Superior temporal gyrus (tissue), 1 donor: ENCODE measurements at regions not wholly inside any gene's neighbourhood (a gene's known extent, or its start where the extent isn't known, plus 50 kb on each side); places are given as distances from the start of the nearest gene placed in this dataset.

ENCODE experiments used
- DNase-seq: peaks from one replicate; pipeline ENCODE4 v3.0.0-alpha.2; 2016; ENCODE audit errors: extremely low spot score

DNA sequence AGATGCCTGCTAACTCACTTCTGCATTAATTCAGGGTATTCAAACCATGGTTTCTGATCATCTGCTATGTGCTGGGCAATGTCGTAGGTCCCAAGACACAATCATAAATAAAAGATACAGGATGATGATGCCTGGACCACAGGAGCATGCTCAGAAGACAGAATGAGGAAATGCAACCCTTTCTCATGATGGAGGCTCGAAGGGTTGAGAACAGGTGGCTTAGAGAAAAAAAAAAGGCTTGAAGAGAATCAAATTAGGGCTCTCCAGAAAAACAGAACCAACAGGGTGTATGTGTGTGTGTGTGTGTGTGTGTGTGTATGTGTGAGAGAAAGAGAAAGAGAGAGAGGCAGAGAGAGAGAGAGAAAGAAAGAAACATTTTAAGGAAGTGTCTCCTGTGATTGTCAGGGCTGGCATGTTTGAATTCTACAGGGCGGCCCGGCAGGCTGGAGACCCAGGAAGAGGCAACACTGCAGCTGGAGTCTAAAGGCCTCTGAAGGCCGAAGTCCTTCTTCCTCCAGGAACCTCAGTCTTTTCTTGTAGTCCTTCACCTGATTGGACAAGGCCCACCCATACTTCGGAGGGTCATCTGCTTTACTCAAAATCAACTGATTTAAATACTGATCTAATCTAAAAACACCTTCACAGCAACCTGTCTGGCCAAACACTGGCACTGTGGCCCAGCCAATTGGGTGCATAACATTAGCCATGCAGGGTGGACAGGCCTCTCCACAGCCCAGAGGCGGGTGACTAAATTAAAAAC, 143.8 kb downstream of the ERMARD start:
- DNase-seq: no peak

DNA sequence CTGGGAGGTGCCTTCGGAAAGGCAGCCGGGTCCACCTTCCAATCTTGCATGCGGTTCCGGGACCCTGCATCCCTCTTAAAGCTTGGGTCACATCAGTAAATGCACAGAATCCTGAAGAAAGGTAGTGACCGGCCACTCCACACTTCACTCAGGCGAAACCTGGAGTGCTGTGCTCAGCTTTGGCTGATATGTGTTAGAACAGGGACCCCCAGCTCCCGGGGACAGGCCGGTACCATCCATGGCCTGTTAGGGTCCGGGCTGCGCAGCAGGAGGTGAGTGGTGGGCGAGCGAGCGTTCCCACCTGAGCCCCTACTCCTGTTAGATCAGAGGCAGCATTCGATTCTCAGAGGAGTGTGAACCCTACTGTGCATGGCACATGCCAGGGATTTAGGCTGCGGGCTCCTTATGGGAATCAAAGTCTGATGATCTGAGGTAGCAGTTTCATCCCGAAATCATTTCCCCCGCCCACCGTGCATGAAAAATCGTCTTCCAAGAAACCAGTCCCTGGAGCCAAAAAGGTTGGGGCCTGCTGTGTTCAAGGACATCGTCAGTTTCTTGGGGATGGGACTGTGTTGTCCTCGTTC, 143.0 kb downstream of the ERMARD start:
- no peak for DNase-seq

DNA sequence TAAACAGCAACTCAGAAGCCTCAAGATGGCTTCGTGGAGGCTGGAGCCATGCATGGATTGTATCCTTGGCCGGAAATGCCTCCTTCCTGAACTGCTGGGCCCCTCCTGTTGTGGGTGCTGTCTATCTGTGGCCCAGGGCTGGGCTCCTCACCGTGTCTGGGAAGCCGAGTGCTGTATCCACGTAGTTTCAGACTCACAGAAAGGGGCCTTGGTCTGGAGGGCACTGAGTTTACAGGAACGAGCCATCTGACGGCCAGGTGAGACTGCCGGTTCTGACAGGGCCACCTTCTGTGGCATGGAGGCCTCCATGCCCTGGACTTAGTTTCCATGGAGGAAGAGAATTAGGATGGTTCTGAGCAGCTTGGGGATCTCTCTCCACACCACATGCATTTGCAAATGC, 142.2 kb downstream of the ERMARD start:
- no peak for DNase-seq

DNA sequence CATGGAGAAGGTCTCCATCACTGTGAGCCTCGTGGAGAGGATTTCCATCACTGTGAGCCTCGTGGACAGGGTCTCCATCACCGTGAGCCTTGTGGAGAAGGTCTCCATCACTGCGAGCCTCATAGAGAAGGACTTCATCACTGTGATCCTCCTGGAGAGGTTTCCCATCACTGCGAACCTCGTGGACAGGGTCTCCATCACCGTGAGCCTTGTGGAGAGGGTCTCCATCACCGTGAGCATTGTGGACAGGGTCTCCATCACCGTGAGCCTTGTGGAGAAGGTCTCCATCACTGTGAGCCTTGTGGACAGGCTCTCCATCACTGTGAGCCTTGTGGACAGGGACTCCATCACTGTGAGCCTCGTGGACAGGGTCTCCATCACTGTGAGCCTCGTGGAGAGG, 140.4 kb downstream of the ERMARD start:
- DNase-seq: no peak

DNA sequence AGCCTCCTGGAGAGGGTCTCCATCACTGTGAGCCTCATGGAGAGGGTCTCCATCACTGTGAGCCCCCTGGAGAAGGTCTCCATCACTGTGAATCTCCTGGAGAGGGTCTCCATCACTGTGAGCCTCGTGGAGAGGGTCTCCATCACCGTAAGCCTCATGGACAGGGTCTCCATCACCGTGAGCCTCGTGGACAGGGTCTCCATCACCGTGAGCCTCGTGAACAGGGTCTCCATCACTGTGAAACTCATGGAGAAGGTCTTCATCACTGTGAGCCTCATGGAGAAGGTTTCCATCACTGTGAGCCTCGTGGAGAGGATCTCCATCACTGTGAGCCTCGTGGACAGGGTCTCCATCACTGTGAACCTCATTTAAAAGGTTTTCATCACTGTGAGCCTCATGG, 140.0 kb downstream of the ERMARD start:
- DNase-seq: no peak

DNA sequence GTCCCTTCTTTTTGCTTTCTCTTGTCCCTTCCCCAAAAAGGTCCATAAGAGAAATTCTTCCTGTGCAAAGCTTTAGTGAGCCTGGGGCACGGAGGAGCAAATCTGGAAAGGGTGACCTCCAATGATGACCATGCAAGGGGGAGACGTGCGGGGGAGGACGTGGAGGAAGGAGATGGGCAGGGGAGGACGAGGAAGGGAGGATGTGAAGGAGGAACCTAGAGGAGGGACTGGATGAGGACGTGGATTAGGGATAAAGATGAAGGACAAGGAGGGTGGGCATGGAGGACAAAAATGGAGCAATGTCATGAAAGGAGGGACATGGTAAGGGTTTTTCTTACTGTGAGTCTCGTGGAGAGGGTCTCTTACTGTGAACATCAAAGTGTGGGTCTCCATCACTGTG, 139.5 kb downstream of the ERMARD start:
- DNase-seq: no peak

DNA sequence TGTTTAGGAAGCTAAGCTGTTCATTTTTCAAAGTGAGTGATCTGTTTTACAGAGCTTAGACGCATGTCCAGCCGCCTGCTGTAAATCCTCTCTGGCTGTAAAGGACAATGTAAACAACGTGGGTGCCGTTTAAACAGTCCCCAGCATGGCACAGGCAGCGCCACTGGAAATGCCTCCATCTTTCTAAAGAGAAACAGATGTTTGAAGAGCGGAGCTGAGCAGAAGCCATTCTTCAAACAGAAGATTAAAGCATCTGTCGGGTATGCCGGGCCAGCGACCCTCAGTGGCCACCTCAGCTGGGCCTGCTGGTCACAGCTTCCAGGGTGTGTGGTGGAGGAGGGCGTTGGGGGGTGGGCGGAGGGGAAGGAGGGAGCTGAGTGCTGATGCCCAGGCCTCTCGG, 138.6 kb downstream of the ERMARD start:
- DNase-seq: no peak

DNA sequence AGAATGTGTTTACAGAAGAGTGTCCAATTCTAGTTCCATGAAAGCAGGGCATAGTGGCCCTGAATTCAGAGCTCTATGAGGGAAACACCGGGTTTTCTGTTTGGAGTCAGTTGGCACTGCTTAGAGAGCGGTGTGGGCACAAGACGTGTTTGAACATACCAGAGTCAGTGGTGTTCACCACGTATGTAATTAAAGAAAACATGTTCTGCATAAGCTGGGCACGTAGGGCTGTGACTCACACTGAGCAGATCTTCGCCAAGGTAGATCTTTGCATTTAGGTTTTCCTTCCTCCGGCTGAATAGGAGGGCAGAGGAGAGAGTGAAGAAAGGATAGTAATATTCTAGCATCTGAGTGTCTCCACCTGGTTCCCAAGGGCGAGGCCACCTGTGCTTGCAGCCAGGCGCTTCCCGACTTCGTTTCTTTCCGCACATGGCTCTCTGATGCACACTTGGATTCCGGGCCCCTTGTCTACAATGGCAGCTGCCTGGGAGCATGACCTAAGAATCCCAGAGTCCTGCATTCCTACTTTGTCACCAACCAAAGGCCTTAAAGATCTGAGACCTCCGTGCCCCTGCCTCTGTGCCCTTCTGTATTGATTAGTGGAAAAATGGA, 136.2 kb downstream of the ERMARD start:
- DNase-seq: no peak

DNA sequence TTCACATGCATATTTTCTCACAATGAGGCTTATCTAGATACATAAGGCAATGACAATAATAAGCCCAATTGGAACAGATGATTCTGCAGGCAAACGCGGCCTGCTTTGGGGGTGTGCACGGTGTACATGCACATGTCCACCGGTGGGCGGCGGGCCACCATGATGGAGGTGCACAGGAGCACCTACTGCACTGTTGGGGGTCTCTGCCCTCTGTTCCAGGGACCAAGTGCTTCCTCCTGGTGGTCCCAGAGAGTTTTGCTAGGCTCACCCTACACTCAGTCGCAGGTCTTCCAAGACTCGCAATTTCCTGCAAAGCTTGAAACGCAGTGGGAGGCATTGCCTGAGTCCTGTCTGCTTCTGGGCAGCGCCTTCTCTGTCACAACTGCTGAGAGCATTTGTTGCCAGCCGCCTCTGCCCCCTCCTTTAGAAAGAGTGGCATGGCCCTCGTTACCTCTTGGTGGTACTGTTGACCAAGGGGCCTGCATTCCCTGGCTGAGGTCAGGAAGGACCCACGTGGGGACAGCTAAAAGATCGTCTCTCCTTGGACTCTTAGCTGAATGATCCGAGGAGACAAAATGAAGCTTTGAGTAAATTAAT, 135.3 kb downstream of the ERMARD start:
- DNase-seq: no peak

DNA sequence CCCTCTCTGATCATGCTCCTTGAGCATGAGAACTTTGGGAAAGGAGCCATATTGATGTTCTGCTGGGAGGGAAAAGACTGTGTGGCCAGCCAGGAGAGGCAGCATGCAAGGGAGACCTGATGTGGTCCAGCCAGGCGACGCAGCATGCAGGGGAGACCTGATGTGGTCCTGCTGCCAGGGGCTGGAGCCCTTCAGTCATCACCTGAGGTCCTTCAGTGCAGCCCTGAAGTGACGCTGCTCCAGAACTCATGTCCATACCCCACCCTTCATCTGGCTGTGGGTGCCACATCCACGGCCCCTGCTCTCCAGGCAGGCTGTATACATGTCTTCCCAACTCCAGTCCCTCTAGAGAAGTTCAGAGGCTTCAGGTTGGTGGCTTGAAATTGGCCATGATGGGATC, 134.4 kb downstream of the ERMARD start:
- DNase-seq: no peak

DNA sequence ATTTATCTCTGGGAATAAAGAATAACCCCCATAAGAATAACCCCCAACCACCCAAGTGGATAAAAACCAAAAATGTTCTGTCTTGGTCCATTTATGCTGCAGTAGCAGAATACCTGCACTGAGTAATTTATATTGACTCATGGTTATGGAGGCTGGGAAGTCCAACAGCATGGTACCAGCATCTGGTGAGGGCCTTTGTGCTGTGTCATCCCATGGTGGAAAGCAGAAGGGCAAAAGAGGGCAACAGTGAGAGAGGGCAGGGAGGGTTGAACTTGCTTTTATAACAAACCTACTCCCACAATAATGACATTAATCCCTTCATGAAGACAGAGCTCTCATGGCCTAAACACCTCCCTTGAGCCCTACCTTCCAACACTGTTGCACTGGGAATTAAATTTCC, 133.7 kb downstream of the ERMARD start:
- no peak for DNase-seq

DNA sequence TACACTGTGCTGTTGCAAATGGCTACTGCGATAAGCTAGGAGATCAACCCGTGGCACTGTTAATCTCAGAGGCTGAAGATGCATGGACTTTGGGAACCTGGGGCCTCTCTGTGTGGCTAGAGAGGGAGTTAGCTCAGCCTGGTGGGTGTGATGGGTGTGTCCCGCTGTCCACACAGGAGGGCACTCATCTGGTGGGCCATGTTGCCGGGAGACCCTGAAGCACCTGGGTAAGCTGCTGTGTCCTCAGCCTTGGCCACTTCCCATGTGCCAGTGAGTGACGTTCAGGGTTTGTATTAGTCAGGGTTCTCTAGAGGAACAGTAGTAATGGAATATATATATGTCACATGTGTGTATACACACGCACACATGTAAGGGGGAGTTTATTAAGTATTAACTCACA, 132.7 kb downstream of the ERMARD start:
- DNase-seq: no peak

DNA sequence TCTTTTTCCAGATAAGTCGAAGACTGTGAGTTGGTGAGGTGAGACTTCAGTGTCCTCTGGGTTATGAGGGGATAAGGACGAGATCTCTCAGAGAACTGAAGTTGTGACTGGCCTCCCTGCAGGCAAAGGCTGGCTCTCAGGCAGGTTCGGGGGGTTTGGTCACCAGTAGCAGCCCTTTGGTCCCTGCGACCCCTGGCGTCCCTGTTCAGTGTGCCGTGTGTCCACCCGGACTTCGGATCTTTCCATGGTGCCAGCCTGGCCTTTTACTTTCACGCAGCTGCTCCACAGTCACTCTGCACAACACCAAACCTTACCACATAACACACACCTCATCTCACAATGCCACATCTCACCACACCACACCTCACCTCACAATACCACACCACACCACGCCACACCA, 131.9 kb downstream of the ERMARD start:
- DNase-seq: no peak

DNA sequence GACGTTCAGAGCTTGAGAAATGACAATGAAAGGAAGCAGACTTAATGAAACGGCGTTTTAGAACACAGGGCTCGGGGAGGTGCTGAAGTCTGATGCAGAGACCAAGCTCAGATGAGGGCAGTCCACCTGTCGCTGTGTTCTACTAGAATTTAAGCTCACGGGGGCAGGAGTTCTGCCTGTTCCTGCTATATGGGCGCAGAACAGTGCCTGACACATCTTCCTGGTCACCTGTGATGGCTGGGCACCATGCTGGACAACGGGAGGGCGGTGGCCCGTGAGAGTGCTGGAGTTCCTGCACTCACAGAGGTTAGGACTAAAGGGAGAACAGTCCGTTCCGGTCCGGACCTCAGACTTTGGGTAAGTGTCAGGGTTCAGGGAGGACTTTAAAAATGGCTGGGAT, 130.6 kb downstream of the ERMARD start:
- no peak for DNase-seq

DNA sequence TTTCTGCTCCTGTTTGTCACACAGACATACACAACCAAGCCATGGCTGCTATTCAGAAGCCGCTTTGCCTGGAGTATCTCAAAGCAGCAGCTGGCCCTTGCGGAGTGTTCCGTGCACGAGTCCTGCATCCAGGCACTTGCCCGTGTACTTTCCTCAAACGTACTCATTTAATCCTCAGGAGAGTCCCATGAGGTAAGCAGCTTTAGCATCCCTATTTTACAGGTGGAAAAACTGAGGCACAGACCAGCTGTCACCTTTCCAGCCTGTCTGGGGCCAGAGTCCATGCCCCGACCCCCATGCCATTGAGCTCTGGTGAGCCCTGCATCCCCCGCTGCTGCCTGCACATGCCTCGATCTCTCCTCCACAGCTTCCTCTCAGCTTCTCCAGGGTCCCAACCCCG, 130.0 kb downstream of the ERMARD start:
- DNase-seq: no peak

DNA sequence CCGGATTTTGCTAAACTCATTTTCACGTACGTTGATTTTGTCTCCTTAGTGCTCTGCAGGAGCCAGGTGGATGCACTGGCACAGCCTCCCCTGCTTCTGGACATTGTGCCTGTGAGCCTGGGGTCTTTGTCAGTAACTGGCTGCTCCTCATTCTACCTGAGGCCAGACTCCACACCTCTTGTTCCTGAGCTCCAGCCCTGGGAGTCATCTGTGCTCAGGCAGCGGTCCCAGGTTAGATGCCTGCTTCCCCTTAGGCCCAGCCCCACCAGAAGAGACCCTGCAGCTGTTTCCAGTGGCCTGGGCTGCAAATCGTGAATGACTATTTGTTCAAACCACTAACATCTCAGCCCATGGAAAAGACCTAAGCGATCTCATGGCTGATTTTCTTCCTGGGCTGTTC, 129.1 kb downstream of the ERMARD start:
- no peak for DNase-seq

DNA sequence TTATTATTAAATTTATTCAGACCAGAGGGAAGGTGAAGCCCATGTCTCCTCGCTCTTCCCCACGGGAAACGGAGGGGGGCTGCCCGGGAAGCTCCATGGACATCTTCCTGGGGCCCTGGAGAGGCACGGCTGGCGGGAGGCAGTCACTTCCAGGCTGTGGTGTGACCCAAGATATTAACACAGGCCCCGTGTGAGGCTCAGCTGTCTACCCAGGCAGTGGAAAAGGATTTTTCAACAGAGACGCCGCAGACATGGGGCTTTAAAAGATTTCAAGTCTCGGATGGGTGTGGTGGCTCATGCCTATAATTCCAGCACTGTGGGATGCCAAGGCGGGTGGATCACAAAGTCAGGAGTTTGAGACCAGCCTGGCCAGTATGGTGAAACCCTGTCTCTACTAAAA, 117.9 kb downstream of the ERMARD start:
- no peak for DNase-seq

DNA sequence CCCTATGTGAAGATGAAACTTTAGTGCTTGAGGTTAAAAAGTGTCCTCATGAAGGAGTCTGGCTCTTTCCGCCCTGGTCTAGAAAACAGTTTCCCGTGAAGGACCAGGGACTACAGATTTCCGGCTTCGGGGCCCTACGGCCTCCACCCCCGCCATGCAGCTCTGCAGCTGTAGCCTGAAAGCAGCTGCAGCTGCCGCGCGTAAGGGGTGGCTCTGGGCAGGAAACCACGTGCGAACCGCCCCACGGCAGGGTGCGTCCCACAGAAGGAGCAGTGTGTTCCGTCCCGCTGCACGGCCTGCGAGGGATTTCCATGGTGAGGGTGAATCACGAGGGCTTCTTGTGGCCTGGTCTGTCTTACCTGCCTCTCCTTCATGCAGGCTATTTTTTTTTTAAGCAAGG, 117.0 kb downstream of the ERMARD start:
- DNase-seq: no peak

DNA sequence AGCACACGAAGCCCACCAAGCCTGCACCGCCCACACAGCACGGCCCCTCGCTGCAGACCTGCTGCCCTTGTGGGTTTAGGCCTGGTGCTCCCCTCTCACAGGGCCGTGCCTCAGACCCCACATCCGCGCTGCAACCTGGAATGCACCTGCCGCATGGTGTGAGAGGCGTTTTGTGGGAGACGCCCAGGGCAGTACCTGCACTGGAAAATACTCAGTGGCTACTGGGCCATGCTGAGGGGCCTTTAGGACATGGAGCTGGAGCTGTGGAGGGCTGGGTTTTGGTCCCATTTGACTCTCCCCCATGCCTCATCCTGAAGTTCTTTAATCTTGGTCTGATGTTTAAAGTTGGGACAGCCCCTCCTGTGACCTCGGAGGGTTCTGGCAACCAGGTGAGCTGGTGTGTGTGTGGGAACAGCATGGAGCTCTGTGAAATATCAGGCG, 116.3 kb downstream of the ERMARD start:
- DNase-seq: no peak

DNA sequence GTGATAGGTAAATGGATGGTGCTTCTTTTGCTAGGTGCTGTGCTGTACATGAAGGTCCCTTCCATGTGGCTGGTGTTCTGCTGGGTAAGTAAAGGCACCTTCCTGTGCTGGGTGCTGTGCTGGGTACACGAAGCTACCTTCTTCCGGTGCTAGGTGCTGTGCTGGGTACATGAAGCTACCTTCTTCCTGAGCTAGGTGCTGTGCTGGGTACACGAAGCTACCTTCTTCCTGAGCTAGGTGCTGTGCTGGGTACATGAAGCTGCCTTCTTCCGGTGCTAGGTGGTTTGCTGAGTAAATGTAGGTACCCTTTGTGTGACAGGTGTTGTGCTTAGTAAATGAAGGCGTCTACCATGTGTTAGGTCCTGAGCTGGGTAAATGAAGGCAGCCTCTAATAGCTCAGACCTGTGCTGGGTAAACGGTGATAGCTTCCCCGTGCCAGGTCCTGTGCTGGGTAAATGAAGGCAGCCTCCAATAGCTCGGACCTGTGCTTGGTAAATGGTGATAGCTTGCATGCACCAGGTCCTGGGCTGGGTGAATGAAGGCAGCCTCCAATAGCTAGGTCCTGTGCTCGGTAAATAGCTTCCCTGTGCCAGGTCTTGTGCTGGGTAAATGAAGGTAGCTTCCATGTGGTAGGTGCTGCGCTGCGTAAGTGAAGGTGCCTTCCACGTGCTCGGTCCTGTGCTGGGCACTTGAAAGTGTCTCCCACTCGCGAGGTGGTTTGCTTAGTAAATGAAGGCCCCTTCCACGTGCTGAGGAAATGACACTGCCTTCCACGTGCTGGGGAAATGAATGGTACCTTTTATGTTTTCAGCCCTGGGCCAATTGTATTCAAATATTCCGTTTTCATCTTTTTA, 115.5 kb downstream of the ERMARD start:
- DNase-seq: no peak

DNA sequence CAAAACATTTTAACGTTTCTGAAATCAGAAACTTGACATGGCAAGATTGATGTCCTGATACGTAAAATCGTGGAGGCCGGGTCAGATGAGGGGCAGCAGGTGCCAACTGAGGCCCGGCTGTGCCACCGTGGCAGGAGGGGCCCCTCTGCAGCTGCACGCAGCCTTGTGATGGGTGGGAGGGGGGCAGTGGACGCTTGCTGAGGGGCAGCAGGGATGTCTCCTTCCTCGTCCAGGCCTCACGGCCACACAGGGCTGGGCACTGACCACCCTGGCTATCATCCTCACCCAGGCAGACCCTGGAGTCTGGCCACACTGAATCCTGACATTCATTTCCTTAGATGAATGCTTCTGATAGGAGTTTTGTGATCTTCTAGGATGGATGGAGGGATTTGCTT, 114.7 kb downstream of the ERMARD start:
- no peak for DNase-seq
